ENCODE measurements at regions not wholly inside any gene's neighbourhood (a gene's known extent, or its start where the extent isn't known, plus 50 kb on each side); places are given as distances from the start of the nearest gene placed in this dataset.

- DNase-seq (ENCODE audit: low read depth), result no peak
- no peak for TF ChIP-seq CTCF (conservative IDR thresholded peaks at IDR 0.05; ENCODE audit: low read depth, low read length)
- no peak overlapping the region for H3K4me3 ChIP-seq (ENCODE audit: low read length)
Observed at GRCh38 chr1:170789063-170789462, 125.1 kb downstream of the PRRX1 start.

DNA sequence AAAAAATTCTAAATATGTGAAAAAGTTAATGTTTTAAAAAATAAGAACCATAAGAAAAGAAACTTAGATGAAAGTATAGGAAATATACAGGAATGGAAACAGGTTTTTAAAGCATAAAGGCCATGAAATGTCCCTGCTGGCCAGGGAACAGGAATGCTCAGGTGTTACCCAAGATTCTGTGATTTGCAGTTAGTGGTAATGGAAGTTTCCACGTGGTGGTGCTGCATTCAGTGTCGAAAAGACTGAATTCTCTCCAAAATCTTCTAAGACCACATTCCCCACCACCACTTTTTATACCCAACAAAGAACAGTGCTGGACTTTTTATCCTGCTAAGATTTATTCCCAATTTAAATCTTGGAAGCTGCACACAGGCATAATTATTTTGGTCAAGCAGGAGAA, 126.2 kb downstream of the PRRX1 start:
- DNase-seq (ENCODE audit: low read depth), result no peak
- H3K4me3 ChIP-seq (ENCODE audit: low read length), result no peak overlapping the region

GRCh38 chr1:170790651-170791071, 126.7 kb downstream of the PRRX1 start:
- no peak overlapping the region for H3K4me3 ChIP-seq (ENCODE audit: low read length)
- no peak for DNase-seq (ENCODE audit: low read depth)
- no peak for TF ChIP-seq CTCF (conservative IDR thresholded peaks at IDR 0.05; ENCODE audit: low read depth, low read length)

More for the DNA sequence above, 126.2 kb downstream of the PRRX1 start:
- TF ChIP-seq CTCF (conservative IDR thresholded peaks at IDR 0.05; ENCODE audit: low read depth, low read length), result peak; percentile 35

GRCh38 chr1:170791941-170792340, 128.0 kb downstream of the PRRX1 start:
- TF ChIP-seq CTCF (conservative IDR thresholded peaks at IDR 0.05; ENCODE audit: low read depth, low read length), result no peak
- DNase-seq (ENCODE audit: low read depth), result no peak
- H3K4me3 ChIP-seq (ENCODE audit: low read length), result no peak overlapping the region

DNA sequence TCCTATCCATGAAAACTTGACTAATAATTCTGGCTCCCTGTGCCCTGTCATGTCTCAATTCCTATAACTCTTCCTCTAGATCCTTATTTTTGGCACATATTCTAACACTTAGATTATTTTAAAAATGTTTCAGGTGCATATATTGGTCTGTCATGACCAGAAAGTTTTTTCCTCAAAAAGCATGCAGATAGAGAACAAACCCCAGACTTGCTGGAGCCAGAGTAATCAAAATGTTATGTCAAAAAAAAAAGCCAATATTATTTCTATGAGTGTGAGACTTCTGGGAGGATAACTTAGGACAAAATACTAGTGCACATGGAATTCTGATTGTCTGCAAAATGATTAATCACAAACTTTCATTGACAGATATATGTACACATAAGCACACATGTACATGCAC, 135.1 kb upstream of the MROH9 start:
- no peak for DNase-seq (ENCODE audit: low read depth)
- no peak for TF ChIP-seq CTCF (conservative IDR thresholded peaks at IDR 0.05; ENCODE audit: low read depth, low read length)
- H3K4me3 ChIP-seq (ENCODE audit: low read length), result no peak overlapping the region

GRCh38 chr1:170800812-170801211, 134.5 kb upstream of the MROH9 start:
- no peak overlapping the region for H3K4me3 ChIP-seq (ENCODE audit: low read length)
- DNase-seq (ENCODE audit: low read depth), result no peak
- TF ChIP-seq CTCF (conservative IDR thresholded peaks at IDR 0.05; ENCODE audit: low read depth, low read length), result no peak

DNA sequence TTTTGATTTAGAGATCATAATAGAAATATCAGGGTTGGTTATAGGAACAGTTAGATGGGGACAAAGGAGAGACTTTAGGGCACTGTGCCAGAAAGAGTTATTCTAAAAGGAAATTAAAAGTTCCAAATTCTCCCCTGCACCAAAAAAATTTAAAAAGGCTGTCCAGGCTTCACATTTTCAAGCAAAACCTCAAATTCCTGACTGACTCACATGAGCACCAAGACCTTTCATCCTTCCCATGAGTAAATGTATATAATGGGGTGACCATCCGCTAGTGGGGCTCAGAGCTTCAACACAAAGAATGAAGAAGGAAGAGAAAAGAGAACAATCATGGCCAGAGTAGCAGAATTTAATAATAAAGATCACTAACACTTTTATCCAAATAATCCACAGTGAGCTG, 131.6 kb upstream of the MROH9 start:
- no peak for TF ChIP-seq CTCF (conservative IDR thresholded peaks at IDR 0.05; ENCODE audit: low read depth, low read length)
- no peak for DNase-seq (ENCODE audit: low read depth)
- H3K4me3 ChIP-seq (ENCODE audit: low read length), result no peak overlapping the region

Measured in retinal pigment epithelial cell (primary cell).